Skeletal muscle satellite cell (primary cell): ENCODE measurements at regions not wholly inside any gene's neighbourhood (a gene's known extent, or its start where the extent isn't known, plus 50 kb on each side); places are given as distances from the start of the nearest gene placed in this dataset.

Experiments used
- H3K27me3 ChIP-seq: 2 replicates; pipeline ENCODE4 v1.7.0; 2013; ENCODE audit warnings: low read length; ENCODE audit not compliant: control insufficient read depth, insufficient read depth
- H3K36me3 ChIP-seq: 2 replicates; pipeline ENCODE4 v1.7.0; 2013; ENCODE audit warnings: mild to moderate bottlenecking, control low read depth, low read length; ENCODE audit not compliant: insufficient read depth
- H3K4me1 ChIP-seq: 2 replicates; pipeline ENCODE4 v1.7.0; 2013; ENCODE audit warnings: low read length; ENCODE audit not compliant: control insufficient read depth, insufficient read depth
- H3K4me2 ChIP-seq: 2 replicates; pipeline ENCODE4 v1.7.0; 2013; ENCODE audit warnings: mild to moderate bottlenecking, low read length
- H3K4me3 ChIP-seq: 2 replicates; pipeline ENCODE4 v1.7.0; 2013; ENCODE audit warnings: low read length
- H3K9ac ChIP-seq: 2 replicates; pipeline ENCODE4 v1.7.0; 2013; ENCODE audit warnings: mild to moderate bottlenecking, low read depth, low read length, moderate library complexity
- H3K9me3 ChIP-seq: replicated peaks from 2 replicates; pipeline ENCODE4 v1.7.0; 2013; ENCODE audit warnings: mild to moderate bottlenecking, control low read depth, low read length

GRCh38 chr3:31404871-31405270 lies 127.9 kb upstream of the STT3B start:
- no peak overlapping the region for H3K4me3 ChIP-seq
- H3K9me3 ChIP-seq: no peaks in the 10 kb centered on the region
- no peaks in the 10 kb centered on the region for H3K36me3 ChIP-seq
- H3K27me3 ChIP-seq: peaks cover 2% of the 10 kb centered on the region
- no peak overlapping the region for H3K9ac ChIP-seq
- H3K4me2 ChIP-seq: no peak overlapping the region
- H3K4me1 ChIP-seq: peaks cover 4% of the 10 kb centered on the region

GRCh38 chr3:31405515-31405914 lies 127.2 kb upstream of the STT3B start:
- Histone ChIP-seq H3K36me3 (no peaks in the 10 kb centered on the region), H3K4me1 (peaks cover 4% of the 10 kb centered on the region), H3K27me3 (no peaks in the 10 kb centered on the region), H3K9me3 (no peaks in the 10 kb centered on the region), H3K9ac (no peak overlapping the region), H3K4me3 (no peak overlapping the region), H3K4me2 (no peak overlapping the region)

GRCh38 chr3:31406896-31407295 lies 125.8 kb upstream of the STT3B start:
- no peak overlapping the region for H3K9ac ChIP-seq
- H3K4me1 ChIP-seq: peaks cover 4% of the 10 kb centered on the region
- H3K36me3 ChIP-seq: no peaks in the 10 kb centered on the region
- H3K27me3 ChIP-seq: no peaks in the 10 kb centered on the region
- H3K9me3 ChIP-seq: no peaks in the 10 kb centered on the region
- H3K4me2 ChIP-seq: no peak overlapping the region
- H3K4me3 ChIP-seq: no peak overlapping the region

- H3K4me3 ChIP-seq: no peak overlapping the region
- peaks cover 4% of the 10 kb centered on the region for H3K4me1 ChIP-seq
- H3K4me2 ChIP-seq: no peak overlapping the region
- no peaks in the 10 kb centered on the region for H3K36me3 ChIP-seq
- H3K9ac ChIP-seq: no peak overlapping the region
- H3K27me3 ChIP-seq: no peaks in the 10 kb centered on the region
- H3K9me3 ChIP-seq: no peaks in the 10 kb centered on the region
These were observed 125.1 kb upstream of the STT3B start for GRCh38 chr3:31407665-31408064.

GRCh38 chr3:31408720-31409119 lies 124.0 kb upstream of the STT3B start:
- Histone ChIP-seq H3K9ac (no peak overlapping the region), H3K4me3 (no peak overlapping the region), H3K4me1 (peaks cover 4% of the 10 kb centered on the region), H3K36me3 (no peaks in the 10 kb centered on the region), H3K9me3 (no peaks in the 10 kb centered on the region), H3K4me2 (no peak overlapping the region), H3K27me3 (no peaks in the 10 kb centered on the region)

GRCh38 chr3:31409389-31409788 lies 123.3 kb upstream of the STT3B start:
- H3K36me3 ChIP-seq: no peaks in the 10 kb centered on the region

GRCh38 chr3:31409866-31410265 lies 122.9 kb upstream of the STT3B start:
- Histone ChIP-seq H3K9ac (no peak overlapping the region), H3K9me3 (no peaks in the 10 kb centered on the region), H3K27me3 (no peaks in the 10 kb centered on the region), H3K4me2 (no peak overlapping the region), H3K4me1 (peaks cover 4% of the 10 kb centered on the region), H3K36me3 (no peaks in the 10 kb centered on the region), H3K4me3 (no peak overlapping the region)

More at GRCh38 chr3:31409389-31409788, 123.3 kb upstream of the STT3B start:
- H3K27me3 ChIP-seq: no peaks in the 10 kb centered on the region
- H3K9ac ChIP-seq: no peak overlapping the region
- no peaks in the 10 kb centered on the region for H3K9me3 ChIP-seq
- H3K4me2 ChIP-seq: no peak overlapping the region
- H3K4me3 ChIP-seq: no peak overlapping the region
- peaks cover 4% of the 10 kb centered on the region for H3K4me1 ChIP-seq

GRCh38 chr3:31410411-31410810 lies 122.3 kb upstream of the STT3B start:
- peaks cover 4% of the 10 kb centered on the region for H3K4me1 ChIP-seq
- no peak overlapping the region for H3K9ac ChIP-seq
- H3K9me3 ChIP-seq: no peaks in the 10 kb centered on the region
- H3K36me3 ChIP-seq: no peaks in the 10 kb centered on the region
- no peak overlapping the region for H3K4me2 ChIP-seq
- no peak overlapping the region for H3K4me3 ChIP-seq
- H3K27me3 ChIP-seq: no peaks in the 10 kb centered on the region

- Histone ChIP-seq H3K4me2 (no peak overlapping the region), H3K4me3 (no peak overlapping the region), H3K27me3 (peaks cover 3% of the 10 kb centered on the region), H3K36me3 (no peaks in the 10 kb centered on the region), H3K4me1 (no peaks in the 10 kb centered on the region), H3K9me3 (no peaks in the 10 kb centered on the region), H3K9ac (no peak overlapping the region)
These were observed 119.9 kb upstream of the STT3B start for GRCh38 chr3:31412832-31413231.

- Histone ChIP-seq H3K36me3 (no peaks in the 10 kb centered on the region), H3K4me1 (no peaks in the 10 kb centered on the region), H3K9me3 (no peaks in the 10 kb centered on the region), H3K27me3 (peaks cover 3% of the 10 kb centered on the region), H3K4me2 (no peak overlapping the region), H3K4me3 (no peak overlapping the region), H3K9ac (no peak overlapping the region)
These were observed 119.2 kb upstream of the STT3B start for GRCh38 chr3:31413515-31413914.

- H3K9me3 ChIP-seq: no peaks in the 10 kb centered on the region
- H3K4me3 ChIP-seq: no peak overlapping the region
- no peak overlapping the region for H3K4me2 ChIP-seq
- no peaks in the 10 kb centered on the region for H3K4me1 ChIP-seq
- no peak overlapping the region for H3K9ac ChIP-seq
- no peaks in the 10 kb centered on the region for H3K36me3 ChIP-seq
- peaks cover 3% of the 10 kb centered on the region for H3K27me3 ChIP-seq
These were observed 115.7 kb upstream of the STT3B start for GRCh38 chr3:31416980-31417379.

- Histone ChIP-seq H3K4me3 (no peak overlapping the region), H3K9me3 (no peaks in the 10 kb centered on the region), H3K36me3 (no peaks in the 10 kb centered on the region), H3K4me2 (no peak overlapping the region), H3K9ac (no peak overlapping the region), H3K4me1 (no peaks in the 10 kb centered on the region), H3K27me3 (peaks cover 3% of the 10 kb centered on the region)
These were observed 115.2 kb upstream of the STT3B start for GRCh38 chr3:31417486-31417885.
